GM23338 (cell line): ENCODE measurements at regions not wholly inside any gene's neighbourhood (a gene's known extent, or its start where the extent isn't known, plus 50 kb on each side); places are given as distances from the start of the nearest gene placed in this dataset.

Source experiments
- ATAC-seq: fragments of 200-7000 bp; cut with Tn5 transposase; 3 replicates; pipeline ENCODE4 v1.9.1; 2020
- DNase-seq: peaks from one replicate; pipeline ENCODE4 v3.0.0-alpha.2; 2015; ENCODE audit warnings: low spot score
- H2AFZ ChIP-seq: fragments of 200-600 bp; sonication (generic); 2 replicates; pipeline ENCODE4 v1.8.0; 2016; ENCODE audit warnings: antibody characterized with exemption, mild to moderate bottlenecking, moderate library complexity
- H3F3A ChIP-seq: fragments of 200-600 bp; sonication (generic); replicated peaks from 2 replicates; pipeline ENCODE4 v1.8.0; 2017; ENCODE audit warnings: antibody characterized with exemption, mixed run types, low read depth
- H3K27ac ChIP-seq: fragments of 200-600 bp; sonication (generic); 2 replicates; pipeline ENCODE4 v1.6.1; 2016; ENCODE audit warnings: low read depth
- H3K27me3 ChIP-seq: fragments of 200-600 bp; sonication (generic); 2 replicates; pipeline ENCODE4 v1.8.0; 2016; ENCODE audit warnings: mild to moderate bottlenecking, mixed run types, moderate library complexity; ENCODE audit not compliant: insufficient read depth
- H3K36me3 ChIP-seq: fragments of 200-600 bp; sonication (generic); 2 replicates; pipeline ENCODE4 v1.8.0; 2016; ENCODE audit warnings: mild to moderate bottlenecking; ENCODE audit not compliant: insufficient read depth
- H3K4me1 ChIP-seq: fragments of 200-600 bp; sonication (generic); 2 replicates; pipeline ENCODE4 v1.8.0; 2016; ENCODE audit warnings: mild to moderate bottlenecking, moderate library complexity; ENCODE audit not compliant: insufficient read depth
- H3K4me2 ChIP-seq: fragments of 200-600 bp; sonication (generic); 2 replicates; pipeline ENCODE4 v1.7.1; 2017; ENCODE audit warnings: mixed run types
- H3K4me3 ChIP-seq: fragments of 200-600 bp; sonication (generic); 2 replicates; pipeline ENCODE4 v1.6.1; 2016; ENCODE audit warnings: mixed run types
- H3K79me2 ChIP-seq: fragments of 200-600 bp; sonication (generic); replicated peaks from 2 replicates; pipeline ENCODE4 v1.8.0; 2017; ENCODE audit warnings: mild to moderate bottlenecking; ENCODE audit not compliant: insufficient read depth
- H3K9me2 ChIP-seq: fragments of 200-600 bp; sonication (generic); 2 replicates; pipeline ENCODE4 v1.8.0; 2017; ENCODE audit not compliant: insufficient read depth
- H4K20me1 ChIP-seq: fragments of 200-600 bp; sonication (generic); replicated peaks from 2 replicates; pipeline ENCODE4 v1.8.0; 2017; ENCODE audit warnings: mild to moderate bottlenecking; ENCODE audit not compliant: insufficient read depth
- H3K27ac Mint-ChIP-seq: 2 replicates; pipeline ENCODE4 v1.8.0; 2020; ENCODE audit warnings: inconsistent platforms, mild to moderate bottlenecking, moderate library complexity, mixed read lengths
- H3K27me3 Mint-ChIP-seq: 3 replicates; pipeline ENCODE4 v1.8.0; 2022; ENCODE audit warnings: low read depth, mild to moderate bottlenecking, moderate library complexity, mixed read lengths, inconsistent platforms; ENCODE audit not compliant: insufficient read depth, poor library complexity
- H3K36me3 Mint-ChIP-seq: 3 replicates; pipeline ENCODE4 v1.8.0; 2021; ENCODE audit warnings: low read depth, mild to moderate bottlenecking, inconsistent platforms, moderate library complexity, mixed read lengths
- H3K4me1 Mint-ChIP-seq: 3 replicates; pipeline ENCODE4 v1.8.0; 2020; ENCODE audit warnings: mild to moderate bottlenecking, inconsistent platforms, mixed read lengths
- H3K4me3 Mint-ChIP-seq: 3 replicates; pipeline ENCODE4 v1.8.0; 2021; ENCODE audit warnings: moderate library complexity, mild to moderate bottlenecking, inconsistent platforms, mixed read lengths
- H3K9me3 Mint-ChIP-seq: 3 replicates; pipeline ENCODE4 v1.8.0; 2020; ENCODE audit warnings: moderate library complexity, mild to moderate bottlenecking, inconsistent platforms, mixed read lengths
- CREB1 ChIP-seq: fragments of 250-450 bp; sonication (Bioruptor Pico); IDR thresholded peaks from 2 replicates; pipeline ENCODE4 v1.5.0; 2020; ENCODE audit warnings: low read depth, mild to moderate bottlenecking, moderate library complexity
- EZH2phosphoT487 ChIP-seq: fragments of 200-600 bp; sonication (generic); IDR thresholded peaks from one replicate; pipeline ENCODE4 v1.8.1; 2018; ENCODE audit warnings: antibody characterized with exemption; ENCODE audit not compliant: unreplicated experiment
- JUNB ChIP-seq: IDR thresholded peaks from one replicate; pipeline ENCODE4 v1.6.1; 2016; ENCODE audit warnings: antibody characterized with exemption; ENCODE audit not compliant: unreplicated experiment
- NANOG ChIP-seq: IDR thresholded peaks from 2 replicates; pipeline ENCODE4 v1.6.1; 2016; ENCODE audit warnings: antibody characterized with exemption, borderline replicate concordance
- STAT1 ChIP-seq: IDR thresholded peaks from one replicate; pipeline ENCODE4 v1.6.1; 2016; ENCODE audit warnings: antibody characterized with exemption; ENCODE audit not compliant: unreplicated experiment
- ZNF114 ChIP-seq: fragments of 250-450 bp; sonication (Bioruptor Pico); IDR thresholded peaks from 2 replicates; pipeline ENCODE4 v1.5.0; 2020; ENCODE audit warnings: mild to moderate bottlenecking, moderate library complexity
- TF ChIP-seq, protein P1 (sequence below), 2 experiments: fragments of 200-600 bp in 1 of 2; sonication (generic) in 1 of 2; conservative IDR thresholded peaks; 2 replicates each; pipeline versions ENCODE4 v1.5.1 to v1.6.1; 2016 to 2017; ENCODE audit warnings: antibody characterized with exemption in 2 of 2, low read depth in 2 of 2, mild to moderate bottlenecking in 2 of 2, moderate library complexity in 1 of 2
- TF ChIP-seq, protein P2 (sequence below): fragments of 250-450 bp; sonication (Bioruptor Pico); IDR thresholded peaks from 2 replicates; pipeline ENCODE4 v1.5.0; 2020; ENCODE audit warnings: mild to moderate bottlenecking, moderate library complexity

GRCh38 chr2:8515864-8516533 is 165.9 kb upstream of the ID2 start:
- peaks cover 18% of the 10 kb centered on the region for H3K9me3 Mint-ChIP-seq
- H3K9me2 ChIP-seq: no peaks in the 10 kb centered on the region
- H3K27me3 Mint-ChIP-seq: peaks cover 6% of the 10 kb centered on the region
- H3K4me1 Mint-ChIP-seq: no peaks in the 10 kb centered on the region; the same call in 2 of the 3 replicates
- H3K79me2 ChIP-seq: no peaks in the 10 kb centered on the region
- TF ChIP-seq, protein P1, sequence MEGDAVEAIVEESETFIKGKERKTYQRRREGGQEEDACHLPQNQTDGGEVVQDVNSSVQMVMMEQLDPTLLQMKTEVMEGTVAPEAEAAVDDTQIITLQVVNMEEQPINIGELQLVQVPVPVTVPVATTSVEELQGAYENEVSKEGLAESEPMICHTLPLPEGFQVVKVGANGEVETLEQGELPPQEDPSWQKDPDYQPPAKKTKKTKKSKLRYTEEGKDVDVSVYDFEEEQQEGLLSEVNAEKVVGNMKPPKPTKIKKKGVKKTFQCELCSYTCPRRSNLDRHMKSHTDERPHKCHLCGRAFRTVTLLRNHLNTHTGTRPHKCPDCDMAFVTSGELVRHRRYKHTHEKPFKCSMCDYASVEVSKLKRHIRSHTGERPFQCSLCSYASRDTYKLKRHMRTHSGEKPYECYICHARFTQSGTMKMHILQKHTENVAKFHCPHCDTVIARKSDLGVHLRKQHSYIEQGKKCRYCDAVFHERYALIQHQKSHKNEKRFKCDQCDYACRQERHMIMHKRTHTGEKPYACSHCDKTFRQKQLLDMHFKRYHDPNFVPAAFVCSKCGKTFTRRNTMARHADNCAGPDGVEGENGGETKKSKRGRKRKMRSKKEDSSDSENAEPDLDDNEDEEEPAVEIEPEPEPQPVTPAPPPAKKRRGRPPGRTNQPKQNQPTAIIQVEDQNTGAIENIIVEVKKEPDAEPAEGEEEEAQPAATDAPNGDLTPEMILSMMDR (conservative IDR thresholded peaks at IDR 0.05; ENCODE audit: low read depth in 2 of 2): 0 out of 4 replicates have a peak, but pooled peaks of 1 of the 2 experiments have one; percentile 4
- TF ChIP-seq JUNB: no peak
- no peak overlapping the region for H3K27ac Mint-ChIP-seq
- ATAC-seq: no peak
- no peaks in the 10 kb centered on the region for H3K27me3 ChIP-seq
- no peaks in the 10 kb centered on the region for H3F3A ChIP-seq
- H3K4me2 ChIP-seq: no peak overlapping the region
- H3K4me3 ChIP-seq: no peak overlapping the region
- no peaks in the 10 kb centered on the region for H3K36me3 ChIP-seq
- no peaks in the 10 kb centered on the region for H3K4me1 ChIP-seq
- DNase-seq: no peak
- no peak overlapping the region for H2AFZ ChIP-seq
- no peak overlapping the region for H3K4me3 Mint-ChIP-seq
- H4K20me1 ChIP-seq: no peaks in the 10 kb centered on the region
- no peak overlapping the region for H3K27ac ChIP-seq
- peaks cover 11% of the 10 kb centered on the region for H3K36me3 Mint-ChIP-seq

DNA sequence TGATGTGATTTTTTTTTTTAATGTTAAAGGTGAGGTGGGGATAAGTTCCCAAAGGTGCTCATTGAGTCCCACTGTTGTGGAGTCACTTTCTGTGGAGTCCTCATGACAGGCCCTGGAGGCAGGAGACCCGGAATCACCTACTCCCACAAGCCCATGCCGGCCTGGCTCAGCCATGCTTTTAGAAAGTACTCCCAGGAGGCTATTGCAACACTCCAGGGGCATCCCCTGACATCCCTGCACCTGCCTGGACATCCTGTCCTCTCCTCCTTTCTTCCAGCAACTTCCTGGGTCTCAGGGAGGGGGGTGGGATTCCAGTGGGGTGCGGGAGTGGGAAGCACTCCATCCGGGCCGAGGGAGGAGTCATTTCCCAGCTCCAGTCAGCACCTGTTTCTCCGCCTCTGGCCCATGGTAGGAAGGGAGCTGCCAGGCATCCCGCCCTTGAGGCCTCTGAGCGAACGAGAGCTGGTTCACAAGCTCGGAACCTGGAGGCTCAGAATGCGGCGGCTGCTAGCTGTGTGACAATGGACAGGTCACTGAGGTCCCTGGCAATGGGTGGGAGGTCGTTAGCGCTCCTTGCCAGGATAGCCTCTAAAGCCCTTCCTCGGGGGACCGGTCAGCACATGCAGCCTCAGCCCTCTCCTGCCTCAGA is 163.9 kb upstream of the ID2 start:
- TF ChIP-seq STAT1 (no peak), CREB1 (CRISPR knock-in tag) (no peak), ZNF114 (CRISPR knock-in tag) (no peak), NANOG (no peak), EZH2phosphoT487 (no peak), JUNB (no peak)
- TF ChIP-seq, protein P2, sequence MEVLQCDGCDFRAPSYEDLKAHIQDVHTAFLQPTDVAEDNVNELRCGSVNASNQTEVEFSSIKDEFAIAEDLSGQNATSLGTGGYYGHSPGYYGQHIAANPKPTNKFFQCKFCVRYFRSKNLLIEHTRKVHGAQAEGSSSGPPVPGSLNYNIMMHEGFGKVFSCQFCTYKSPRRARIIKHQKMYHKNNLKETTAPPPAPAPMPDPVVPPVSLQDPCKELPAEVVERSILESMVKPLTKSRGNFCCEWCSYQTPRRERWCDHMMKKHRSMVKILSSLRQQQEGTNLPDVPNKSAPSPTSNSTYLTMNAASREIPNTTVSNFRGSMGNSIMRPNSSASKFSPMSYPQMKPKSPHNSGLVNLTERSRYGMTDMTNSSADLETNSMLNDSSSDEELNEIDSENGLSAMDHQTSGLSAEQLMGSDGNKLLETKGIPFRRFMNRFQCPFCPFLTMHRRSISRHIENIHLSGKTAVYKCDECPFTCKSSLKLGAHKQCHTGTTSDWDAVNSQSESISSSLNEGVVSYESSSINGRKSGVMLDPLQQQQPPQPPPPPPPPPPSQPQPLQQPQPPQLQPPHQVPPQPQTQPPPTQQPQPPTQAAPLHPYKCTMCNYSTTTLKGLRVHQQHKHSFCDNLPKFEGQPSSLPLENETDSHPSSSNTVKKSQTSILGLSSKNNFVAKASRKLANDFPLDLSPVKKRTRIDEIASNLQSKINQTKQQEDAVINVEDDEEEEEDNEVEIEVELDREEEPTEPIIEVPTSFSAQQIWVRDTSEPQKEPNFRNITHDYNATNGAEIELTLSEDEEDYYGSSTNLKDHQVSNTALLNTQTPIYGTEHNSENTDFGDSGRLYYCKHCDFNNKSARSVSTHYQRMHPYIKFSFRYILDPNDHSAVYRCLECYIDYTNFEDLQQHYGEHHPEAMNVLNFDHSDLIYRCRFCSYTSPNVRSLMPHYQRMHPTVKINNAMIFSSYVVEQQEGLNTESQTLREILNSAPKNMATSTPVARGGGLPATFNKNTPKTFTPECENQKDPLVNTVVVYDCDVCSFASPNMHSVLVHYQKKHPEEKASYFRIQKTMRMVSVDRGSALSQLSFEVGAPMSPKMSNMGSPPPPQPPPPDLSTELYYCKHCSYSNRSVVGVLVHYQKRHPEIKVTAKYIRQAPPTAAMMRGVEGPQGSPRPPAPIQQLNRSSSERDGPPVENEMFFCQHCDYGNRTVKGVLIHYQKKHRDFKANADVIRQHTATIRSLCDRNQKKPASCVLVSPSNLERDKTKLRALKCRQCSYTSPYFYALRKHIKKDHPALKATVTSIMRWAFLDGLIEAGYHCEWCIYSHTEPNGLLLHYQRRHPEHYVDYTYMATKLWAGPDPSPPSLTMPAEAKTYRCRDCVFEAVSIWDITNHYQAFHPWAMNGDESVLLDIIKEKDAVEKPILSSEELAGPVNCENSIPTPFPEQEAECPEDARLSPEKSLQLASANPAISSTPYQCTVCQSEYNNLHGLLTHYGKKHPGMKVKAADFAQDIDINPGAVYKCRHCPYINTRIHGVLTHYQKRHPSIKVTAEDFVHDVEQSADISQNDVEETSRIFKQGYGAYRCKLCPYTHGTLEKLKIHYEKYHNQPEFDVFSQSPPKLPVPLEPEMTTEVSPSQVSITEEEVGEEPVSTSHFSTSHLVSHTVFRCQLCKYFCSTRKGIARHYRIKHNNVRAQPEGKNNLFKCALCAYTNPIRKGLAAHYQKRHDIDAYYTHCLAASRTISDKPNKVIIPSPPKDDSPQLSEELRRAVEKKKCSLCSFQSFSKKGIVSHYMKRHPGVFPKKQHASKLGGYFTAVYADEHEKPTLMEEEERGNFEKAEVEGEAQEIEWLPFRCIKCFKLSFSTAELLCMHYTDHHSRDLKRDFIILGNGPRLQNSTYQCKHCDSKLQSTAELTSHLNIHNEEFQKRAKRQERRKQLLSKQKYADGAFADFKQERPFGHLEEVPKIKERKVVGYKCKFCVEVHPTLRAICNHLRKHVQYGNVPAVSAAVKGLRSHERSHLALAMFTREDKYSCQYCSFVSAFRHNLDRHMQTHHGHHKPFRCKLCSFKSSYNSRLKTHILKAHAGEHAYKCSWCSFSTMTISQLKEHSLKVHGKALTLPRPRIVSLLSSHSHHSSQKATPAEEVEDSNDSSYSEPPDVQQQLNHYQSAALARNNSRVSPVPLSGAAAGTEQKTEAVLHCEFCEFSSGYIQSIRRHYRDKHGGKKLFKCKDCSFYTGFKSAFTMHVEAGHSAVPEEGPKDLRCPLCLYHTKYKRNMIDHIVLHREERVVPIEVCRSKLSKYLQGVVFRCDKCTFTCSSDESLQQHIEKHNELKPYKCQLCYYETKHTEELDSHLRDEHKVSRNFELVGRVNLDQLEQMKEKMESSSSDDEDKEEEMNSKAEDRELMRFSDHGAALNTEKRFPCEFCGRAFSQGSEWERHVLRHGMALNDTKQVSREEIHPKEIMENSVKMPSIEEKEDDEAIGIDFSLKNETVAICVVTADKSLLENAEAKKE (CRISPR knock-in tag): no peak
- TF ChIP-seq, protein P1 (conservative IDR thresholded peaks at IDR 0.05; ENCODE audit: low read depth in 2 of 2): no peak
- ATAC-seq (peak; percentile 41), DNase-seq (peak; percentile 14)
- H3K4me3 ChIP-seq: no peak overlapping the region
- H3K27me3 ChIP-seq: no peaks in the 10 kb centered on the region
- H3K36me3 ChIP-seq: no peaks in the 10 kb centered on the region
- no peaks in the 10 kb centered on the region for H3K4me1 ChIP-seq
- no peak overlapping the region for H3K4me2 ChIP-seq
- no peaks in the 10 kb centered on the region for H4K20me1 ChIP-seq
- Mint-ChIP-seq H3K27ac (no peak overlapping the region), H3K4me1 (no peaks in the 10 kb centered on the region; the same call in 2 of the 3 replicates), H3K9me3 (peaks cover 16% of the 10 kb centered on the region), H3K4me3 (no peak overlapping the region), H3K36me3 (peaks cover 11% of the 10 kb centered on the region), H3K27me3 (peaks cover 9% of the 10 kb centered on the region)
- 0 out of 2 replicates have a peak, but pooled peaks cover 6% of the 10 kb centered on the region for H3K9me2 ChIP-seq
- 0 out of 2 replicates have a peak overlapping the region, but pooled peaks have one; percentile 14 for H2AFZ ChIP-seq
- H3F3A ChIP-seq: no peaks in the 10 kb centered on the region
- H3K79me2 ChIP-seq: no peaks in the 10 kb centered on the region
- H3K27ac ChIP-seq: no peak overlapping the region
